ENCODE measurements at regions not wholly inside any gene's neighbourhood (a gene's known extent, or its start where the extent isn't known, plus 50 kb on each side); places are given as distances from the start of the nearest gene placed in this dataset.

GRCh38 chr15:36313736-36314280, 265.6 kb upstream of the CDIN1 start:
- no peaks in the 10 kb centered on the region for H3K27me3 ChIP-seq (ENCODE audit: insufficient read depth, low read length)
- no TSS peak for BruUV-seq (replicated peaks)
- no peak for ATAC-seq
- intact Hi-C loops (cut with micrococcal nuclease) = no loop called here
- no peak overlapping the region for H3K4me3 ChIP-seq (replicated peaks in 1 of 2; ENCODE audit: low read depth in 1 of 2, low read length in 2 of 2)
- no peak for DNase-seq (ENCODE audit: low read depth, low spot score)
- H3K4me1 ChIP-seq (ENCODE audit: control insufficient read depth in 1 of 2, insufficient read depth in 2 of 2, low read length in 2 of 2) = peaks cover 0 to 4% of the 10 kb centered on the region in 2 experiments; a peak in 1 of 4 replicates
- H3K4me2 ChIP-seq (ENCODE audit: low read length) = no peak overlapping the region
- ChIA-PET RAD21 (ENCODE audit: low non-redundant PET in 1 of 2, low total read pairs in 2 of 2, uncharacterized antibody in 2 of 2, unreplicated experiment in 2 of 2) (no interaction called here), POLR2A (no interaction called here), CTCF (no interaction called here)
- peaks cover 0 to 2% of the 10 kb centered on the region in 2 experiments; a peak in 1 of 4 replicates for H3K9me3 ChIP-seq (ENCODE audit: control insufficient read depth in 1 of 2, insufficient read depth in 1 of 2, low read depth in 1 of 2, low read length in 2 of 2)
- no peaks in the 10 kb centered on the region for H3K79me2 ChIP-seq (ENCODE audit: insufficient read depth, low read length)
- no peak overlapping the region for H2AFZ ChIP-seq (ENCODE audit: low read depth, low read length, poor library complexity, severe bottlenecking)
- no peak for TF ChIP-seq EZH2phosphoT487 (IDR thresholded peaks at IDR 0.05; ENCODE audit: borderline replicate concordance)
- no peak for TF ChIP-seq TCF7L2 (IDR thresholded peaks at IDR 0.05; ENCODE audit: borderline replicate concordance, extremely low read depth, insufficient read depth, insufficient read length)
- no peak for TF ChIP-seq SRF (IDR thresholded peaks at IDR 0.05; ENCODE audit: low read depth)
- no peak for TF ChIP-seq MAX (IDR thresholded peaks at IDR 0.05)
- TF ChIP-seq RAD21 (IDR thresholded peaks at IDR 0.05; ENCODE audit: low read depth) = no peak
- H3K9ac ChIP-seq (ENCODE audit: low read length) = no peak overlapping the region
- H3K27ac ChIP-seq (ENCODE audit: low read depth, low read length) = no peak overlapping the region
- no peaks in the 10 kb centered on the region for H3K9me2 ChIP-seq (ENCODE audit: insufficient read depth)
- H3K36me3 ChIP-seq (ENCODE audit: control insufficient read depth in 1 of 2, insufficient read depth in 2 of 2, low read length in 2 of 2) = no peaks in the 10 kb centered on the region
- no peaks in the 10 kb centered on the region for H4K20me1 ChIP-seq (ENCODE audit: insufficient read depth)

DNA sequence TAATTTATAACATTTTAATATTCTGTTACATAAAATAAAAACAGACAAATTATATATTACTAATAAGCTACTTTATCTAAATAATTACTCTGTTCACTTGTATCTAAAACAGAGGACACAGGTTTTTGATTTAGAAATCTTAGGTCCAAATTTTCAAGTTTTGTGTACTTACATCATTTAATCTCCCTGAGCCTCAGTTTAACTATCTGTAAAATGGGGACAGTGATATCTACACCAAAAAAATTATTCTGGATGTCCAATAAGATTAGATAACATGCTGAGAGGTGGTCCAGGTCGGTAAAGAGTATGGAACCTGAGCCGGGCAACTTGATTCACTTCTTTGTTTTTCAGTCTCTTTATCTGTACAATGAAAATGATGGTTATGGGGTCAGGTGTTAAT, 263.8 kb upstream of the CDIN1 start:
- TF ChIP-seq ATF3 (IDR thresholded peaks at IDR 0.05) (no peak), CBX3 (IDR thresholded peaks at IDR 0.05; ENCODE audit: low read depth) (no peak), EZH2 (IDR thresholded peaks at IDR 0.05) (no peak), YY1 (IDR thresholded peaks at IDR 0.05; ENCODE audit: extremely low read depth, insufficient replicate concordance, low read depth, low read length) (no peak), MAX (IDR thresholded peaks at IDR 0.05) (no peak), POLR2AphosphoS5 (IDR thresholded peaks at IDR 0.05; ENCODE audit: low read depth, low read length) (no peak)
- TF ChIP-seq, protein P1, sequence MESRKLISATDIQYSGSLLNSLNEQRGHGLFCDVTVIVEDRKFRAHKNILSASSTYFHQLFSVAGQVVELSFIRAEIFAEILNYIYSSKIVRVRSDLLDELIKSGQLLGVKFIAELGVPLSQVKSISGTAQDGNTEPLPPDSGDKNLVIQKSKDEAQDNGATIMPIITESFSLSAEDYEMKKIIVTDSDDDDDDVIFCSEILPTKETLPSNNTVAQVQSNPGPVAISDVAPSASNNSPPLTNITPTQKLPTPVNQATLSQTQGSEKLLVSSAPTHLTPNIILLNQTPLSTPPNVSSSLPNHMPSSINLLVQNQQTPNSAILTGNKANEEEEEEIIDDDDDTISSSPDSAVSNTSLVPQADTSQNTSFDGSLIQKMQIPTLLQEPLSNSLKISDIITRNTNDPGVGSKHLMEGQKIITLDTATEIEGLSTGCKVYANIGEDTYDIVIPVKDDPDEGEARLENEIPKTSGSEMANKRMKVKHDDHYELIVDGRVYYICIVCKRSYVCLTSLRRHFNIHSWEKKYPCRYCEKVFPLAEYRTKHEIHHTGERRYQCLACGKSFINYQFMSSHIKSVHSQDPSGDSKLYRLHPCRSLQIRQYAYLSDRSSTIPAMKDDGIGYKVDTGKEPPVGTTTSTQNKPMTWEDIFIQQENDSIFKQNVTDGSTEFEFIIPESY (IDR thresholded peaks at IDR 0.05; ENCODE audit: extremely low read depth, insufficient replicate concordance, low read length) = no peak
- ChIA-PET CTCF (no interaction called here), RAD21 (ENCODE audit: low non-redundant PET in 1 of 2, low total read pairs in 2 of 2, uncharacterized antibody in 2 of 2, unreplicated experiment in 2 of 2) (no interaction called here), POLR2A (no interaction called here)
- H3K36me3 ChIP-seq (ENCODE audit: control insufficient read depth in 1 of 2, insufficient read depth in 2 of 2, low read length in 2 of 2) = no peaks in the 10 kb centered on the region
- H3K27ac ChIP-seq (ENCODE audit: low read depth, low read length) = no peak overlapping the region
- no peak overlapping the region for H2AFZ ChIP-seq (ENCODE audit: low read depth, low read length, poor library complexity, severe bottlenecking)
- H3K27me3 ChIP-seq (ENCODE audit: insufficient read depth, low read length) = no peaks in the 10 kb centered on the region
- H3K4me1 ChIP-seq (ENCODE audit: control insufficient read depth in 1 of 2, insufficient read depth in 2 of 2, low read length in 2 of 2) = peaks cover 0 to 4% of the 10 kb centered on the region in 2 experiments; a peak in 1 of 4 replicates
- H3K9me2 ChIP-seq (ENCODE audit: insufficient read depth) = no peaks in the 10 kb centered on the region
- H3K4me3 ChIP-seq (replicated peaks in 1 of 2; ENCODE audit: low read depth in 1 of 2, low read length in 2 of 2) = no peak overlapping the region
- no peaks in the 10 kb centered on the region for H3K9me3 ChIP-seq (ENCODE audit: control insufficient read depth in 1 of 2, insufficient read depth in 1 of 2, low read depth in 1 of 2, low read length in 2 of 2)
- no peaks in the 10 kb centered on the region for H3K79me2 ChIP-seq (ENCODE audit: insufficient read depth, low read length)
- BruUV-seq (replicated peaks) = no TSS peak
- no peak for ATAC-seq
- no peak overlapping the region for H3K4me2 ChIP-seq (ENCODE audit: low read length)
- H4K20me1 ChIP-seq (ENCODE audit: insufficient read depth) = no peaks in the 10 kb centered on the region
- no peak overlapping the region for H3K9ac ChIP-seq (ENCODE audit: low read length)
- DNase-seq (ENCODE audit: low read depth, low spot score) = no peak
- intact Hi-C loops (cut with micrococcal nuclease) = no loop called here

All from HCT116 (cell line).